H4 (cell line): ENCODE measurements at regions not wholly inside any gene's neighbourhood (a gene's known extent, or its start where the extent isn't known, plus 50 kb on each side); places are given as distances from the start of the nearest gene placed in this dataset.

Experiments
- DNase-seq: peaks from one replicate; pipeline ENCODE4 v3.0.0-alpha.2; 2015; ENCODE audit warnings: low spot score

DNA sequence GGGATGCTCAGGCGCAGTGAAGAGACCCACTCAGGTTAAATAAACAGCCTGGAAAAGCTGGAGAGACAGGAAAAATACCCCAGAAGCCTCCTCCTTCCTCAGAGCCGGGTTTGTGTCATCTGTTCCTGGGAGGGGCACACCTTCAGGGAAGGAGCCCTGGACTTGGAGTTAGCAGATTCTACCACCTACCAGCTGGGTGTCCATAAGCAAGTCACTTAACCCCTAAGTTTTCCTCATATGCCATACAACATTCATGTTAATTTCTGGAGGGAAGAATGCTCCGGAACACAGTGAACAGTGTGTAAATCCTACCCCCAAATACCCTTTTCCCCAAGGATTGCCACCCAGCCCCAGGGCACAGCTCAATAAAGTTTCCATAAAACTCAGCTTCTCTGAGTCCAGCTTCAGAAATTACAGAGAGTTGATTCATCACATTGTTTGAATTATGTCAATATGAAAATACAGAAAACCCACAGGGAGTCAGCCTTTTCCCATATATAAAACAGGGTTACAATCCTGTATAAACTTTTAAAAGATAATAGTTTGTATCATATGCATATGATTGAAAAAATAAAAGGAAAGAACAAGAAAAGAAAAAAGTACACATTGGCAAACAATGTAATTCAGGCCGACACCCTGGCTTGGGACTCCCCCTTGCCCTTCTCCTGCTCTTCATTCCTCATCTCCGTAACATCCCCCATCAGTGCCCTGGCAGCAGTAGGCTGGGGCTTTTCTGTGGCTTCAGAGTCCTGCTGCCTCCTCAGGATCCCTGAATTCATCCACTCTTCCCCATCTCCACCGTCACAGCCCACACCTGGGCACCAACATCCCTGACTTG lies 291.8 kb upstream of the USP24 start:
- no peak for DNase-seq

DNA sequence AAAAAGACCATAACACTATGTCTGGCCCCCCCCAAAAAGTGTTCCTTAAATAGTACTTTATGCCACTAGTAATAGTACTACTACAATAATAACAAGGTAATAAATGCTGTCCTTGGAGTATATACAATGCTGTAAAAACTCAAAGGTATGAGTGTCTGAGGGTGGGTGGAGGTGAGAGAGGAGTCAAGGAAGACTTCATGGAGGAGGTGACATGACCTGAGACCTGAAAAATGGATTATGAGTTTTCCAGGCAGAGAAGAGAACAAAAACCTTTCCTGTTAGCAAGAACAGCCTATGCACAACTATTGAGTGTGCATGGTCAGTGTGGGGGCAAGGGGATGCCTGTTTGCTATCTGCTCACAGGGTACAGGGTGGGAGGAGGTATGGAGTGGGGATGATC lies 290.2 kb upstream of the USP24 start:
- no peak for DNase-seq

DNA sequence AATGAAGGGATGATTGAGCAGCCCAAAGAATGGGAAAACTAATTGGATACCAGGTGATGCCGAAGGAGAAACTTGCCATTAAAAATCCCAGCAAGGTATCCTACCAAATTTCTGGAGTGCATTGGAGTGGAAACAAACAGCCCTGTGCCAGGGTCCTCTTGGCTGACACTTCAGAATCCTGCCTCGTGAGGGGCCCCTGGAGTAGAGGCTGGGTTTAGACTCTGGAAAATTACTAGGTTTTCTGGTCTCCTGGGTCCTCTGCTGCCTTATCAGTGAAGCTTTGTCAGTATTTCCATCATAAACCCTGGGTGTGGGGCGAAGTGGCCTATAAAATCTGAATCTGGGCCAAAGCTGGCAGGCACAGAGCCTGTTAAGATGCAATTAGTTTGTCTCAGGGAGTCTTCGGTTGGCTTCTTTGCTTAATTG lies 289.2 kb upstream of the USP24 start:
- no peak for DNase-seq

DNA sequence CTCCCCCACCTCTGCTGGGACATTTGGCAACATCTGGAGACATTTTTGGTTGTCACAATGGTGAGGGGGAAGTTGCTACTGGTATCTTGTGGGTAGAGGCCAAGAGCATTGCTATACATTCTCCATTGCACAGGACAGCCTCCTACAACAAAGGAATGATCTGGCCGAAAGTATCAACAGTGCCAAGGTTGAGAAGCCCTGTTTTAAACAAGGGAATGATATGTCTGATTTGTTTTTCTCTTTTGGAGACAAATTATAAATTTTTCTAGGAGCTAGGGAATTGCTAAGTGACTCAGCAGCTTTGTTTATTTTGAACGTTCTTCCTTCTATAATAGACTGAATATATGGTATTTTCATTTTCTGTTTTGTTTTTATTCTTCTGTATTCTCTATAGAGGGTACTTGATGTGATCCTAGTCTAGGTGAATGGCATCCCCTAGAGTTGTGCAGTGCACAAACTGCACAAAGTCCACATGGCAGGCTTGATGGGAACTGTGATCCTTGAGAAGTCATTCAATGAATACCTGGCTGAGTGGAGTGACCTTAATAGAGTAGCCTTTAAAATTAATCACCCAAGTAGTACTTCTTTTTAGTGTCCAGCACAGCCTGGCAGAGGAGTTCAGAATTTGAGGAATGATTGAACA lies 288.6 kb upstream of the USP24 start:
- DNase-seq, result no peak

DNA sequence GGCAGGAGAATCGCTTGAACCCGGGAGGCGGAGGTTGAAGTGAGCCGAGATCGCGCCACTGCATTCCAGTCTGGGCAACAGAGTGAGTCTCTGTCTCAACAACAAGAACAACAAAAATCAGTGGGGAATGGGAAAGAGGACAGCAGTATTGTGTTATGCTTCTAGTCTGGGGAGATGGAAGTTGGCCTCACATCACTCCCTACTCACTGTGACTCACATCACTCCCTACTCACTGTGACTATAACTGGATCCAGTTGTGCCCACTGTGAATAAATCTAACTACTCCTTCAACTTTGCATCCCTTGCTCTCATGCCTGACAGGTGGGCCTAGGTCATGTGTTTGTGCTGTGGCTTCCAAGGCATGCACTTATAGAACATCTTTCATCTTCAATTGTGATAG lies 285.4 kb upstream of the USP24 start:
- DNase-seq, result no peak

DNA sequence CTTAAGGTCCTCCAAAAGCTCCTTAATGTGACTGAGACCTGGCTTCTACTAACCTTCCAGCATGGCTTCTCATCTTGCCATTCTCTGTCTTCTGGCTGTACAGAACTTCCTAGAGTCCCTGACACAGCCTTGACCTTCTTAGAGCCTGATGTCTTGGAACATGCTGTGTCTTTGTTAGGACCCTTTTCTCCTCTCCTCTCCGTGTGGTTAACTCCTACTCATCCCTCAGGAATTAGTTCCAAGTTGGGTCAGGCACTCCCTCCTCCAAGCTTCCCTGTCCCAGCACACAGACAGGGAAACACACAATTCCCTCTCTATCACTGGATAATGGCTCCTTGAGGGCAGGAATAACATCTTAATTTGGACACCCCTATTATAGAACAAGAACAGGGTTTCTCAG lies 275.4 kb upstream of the USP24 start:
- no peak for DNase-seq

DNA sequence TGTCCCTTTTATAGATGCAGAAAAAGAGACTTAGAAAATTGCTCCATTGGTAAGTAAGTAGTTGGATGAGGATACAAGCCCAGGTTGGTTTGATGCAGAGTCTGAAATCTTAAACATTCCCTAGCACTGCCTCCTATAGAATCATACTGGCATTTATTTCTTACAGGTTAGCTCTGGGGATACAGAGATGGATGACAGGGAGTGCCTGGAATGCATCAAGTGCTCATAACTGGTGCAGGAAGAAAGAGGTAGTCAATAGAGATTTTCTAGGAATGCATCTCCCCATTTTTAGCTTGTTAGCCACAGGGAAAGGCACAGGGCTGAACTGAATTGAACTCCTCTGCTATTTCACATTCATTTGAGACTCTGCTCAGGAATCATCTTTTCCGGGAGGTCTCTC lies 269.0 kb upstream of the USP24 start:
- no peak for DNase-seq

DNA sequence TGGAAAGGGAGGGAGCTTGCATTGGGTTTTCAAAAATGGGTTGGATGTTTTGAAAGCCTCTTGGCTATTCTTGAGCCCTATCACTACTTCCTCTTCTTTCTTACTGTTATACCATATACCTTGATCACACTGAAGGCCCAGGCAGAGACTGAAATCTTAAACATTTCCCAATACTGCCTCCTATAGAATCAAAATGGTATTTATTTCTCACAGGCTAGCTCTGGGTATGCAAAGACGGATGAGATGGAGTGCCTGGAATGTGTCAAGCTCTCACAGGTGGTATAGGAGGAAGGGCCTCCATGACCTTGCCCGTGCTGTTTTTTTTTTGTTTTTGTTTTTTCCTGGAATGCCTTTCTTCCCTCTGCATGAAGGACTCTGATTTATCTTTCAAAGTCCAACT lies 268.4 kb upstream of the USP24 start:
- DNase-seq, result no peak

DNA sequence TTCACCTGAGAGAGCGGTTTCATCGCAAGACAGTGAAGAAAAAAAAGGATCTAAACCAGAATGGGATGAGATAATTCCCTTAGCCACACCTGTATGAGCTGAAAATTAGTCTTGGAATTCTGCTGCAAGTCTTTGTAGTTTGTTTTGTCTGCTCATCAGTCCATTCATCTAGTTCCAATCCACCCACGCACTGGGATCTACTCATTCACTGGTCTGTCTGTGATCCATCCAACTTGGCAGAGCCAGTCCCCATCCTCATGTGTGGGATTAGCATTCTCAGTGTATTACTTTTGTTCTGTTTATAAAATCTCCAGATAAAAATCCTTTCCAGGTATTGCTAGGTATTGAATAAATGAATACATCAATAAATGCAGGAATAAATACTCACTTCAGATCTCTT lies 266.5 kb upstream of the USP24 start:
- DNase-seq, result no peak

DNA sequence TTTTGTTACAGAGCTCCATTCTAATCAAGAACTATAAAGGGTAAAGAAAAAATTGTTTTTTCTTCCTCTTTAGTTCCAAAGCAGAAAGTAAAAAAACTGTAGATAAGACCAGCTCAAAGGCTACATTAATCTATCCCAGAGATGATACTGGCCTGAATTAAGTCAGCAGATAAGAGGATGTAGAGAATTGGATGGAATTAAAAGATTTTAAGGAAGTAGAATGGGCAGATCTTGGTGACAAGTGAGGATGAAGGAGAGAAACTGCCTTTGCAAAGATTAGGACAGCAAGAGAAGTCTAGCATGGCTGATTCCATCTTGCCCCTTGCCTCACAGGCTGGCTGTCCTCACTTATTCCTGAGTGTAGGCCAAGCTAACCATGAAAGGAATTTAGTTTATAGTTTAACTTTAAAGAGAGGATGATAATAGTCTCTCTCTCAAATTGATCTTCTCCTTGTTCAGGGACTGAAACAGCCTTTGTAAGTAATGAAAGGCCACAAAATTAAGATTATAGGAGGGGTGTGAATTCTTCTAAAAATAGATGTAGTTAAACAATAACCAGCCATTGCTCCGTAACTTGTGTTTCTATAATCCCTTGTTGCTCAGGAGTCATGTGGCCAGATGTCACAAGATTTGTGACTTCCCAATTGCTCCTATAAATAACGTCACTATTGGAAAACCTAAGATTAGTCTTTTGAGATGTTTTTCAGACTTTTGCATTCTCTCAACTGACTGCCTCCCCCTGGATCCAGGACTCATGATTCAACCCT lies 265.0 kb upstream of the USP24 start:
- no peak for DNase-seq

DNA sequence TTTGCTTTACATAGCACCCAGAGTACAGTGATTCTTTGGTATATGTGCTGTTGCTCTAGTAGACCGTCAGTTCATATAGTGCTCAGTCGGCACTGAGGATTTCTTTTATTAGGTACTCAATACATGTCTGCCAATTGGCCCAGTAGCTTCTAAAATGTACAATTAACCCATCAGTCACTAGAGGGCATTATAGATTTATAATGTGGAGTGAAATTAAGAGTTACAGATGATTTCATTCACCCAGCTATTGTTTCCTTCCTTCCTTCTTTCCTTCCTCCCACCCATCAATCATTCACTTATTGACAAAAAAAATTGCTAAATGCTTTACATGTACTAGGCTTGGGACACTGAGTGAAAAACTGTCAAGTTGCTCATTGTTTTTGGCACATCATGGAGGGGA lies 263.6 kb upstream of the USP24 start:
- peak; percentile 25 for DNase-seq

DNA sequence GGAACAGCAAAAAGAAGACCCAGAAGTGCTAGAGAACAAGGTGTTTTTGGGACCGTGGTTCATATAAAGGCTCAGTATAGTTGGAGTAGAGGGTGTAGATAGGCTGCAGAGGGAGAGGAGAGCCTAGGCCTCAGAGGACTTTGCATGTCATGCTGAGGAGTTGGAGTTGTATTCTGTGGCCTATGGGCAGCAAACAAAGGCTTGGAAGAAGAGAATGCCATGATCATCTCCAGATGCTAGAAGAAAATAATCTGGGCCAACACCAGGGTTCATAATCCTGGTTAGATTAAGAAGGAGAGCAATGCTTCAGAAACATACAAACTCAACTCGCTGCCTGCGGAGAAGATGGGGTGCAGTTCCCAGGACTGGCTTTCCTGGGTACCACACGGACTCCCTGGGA lies 262.8 kb upstream of the USP24 start:
- DNase-seq, result no peak

DNA sequence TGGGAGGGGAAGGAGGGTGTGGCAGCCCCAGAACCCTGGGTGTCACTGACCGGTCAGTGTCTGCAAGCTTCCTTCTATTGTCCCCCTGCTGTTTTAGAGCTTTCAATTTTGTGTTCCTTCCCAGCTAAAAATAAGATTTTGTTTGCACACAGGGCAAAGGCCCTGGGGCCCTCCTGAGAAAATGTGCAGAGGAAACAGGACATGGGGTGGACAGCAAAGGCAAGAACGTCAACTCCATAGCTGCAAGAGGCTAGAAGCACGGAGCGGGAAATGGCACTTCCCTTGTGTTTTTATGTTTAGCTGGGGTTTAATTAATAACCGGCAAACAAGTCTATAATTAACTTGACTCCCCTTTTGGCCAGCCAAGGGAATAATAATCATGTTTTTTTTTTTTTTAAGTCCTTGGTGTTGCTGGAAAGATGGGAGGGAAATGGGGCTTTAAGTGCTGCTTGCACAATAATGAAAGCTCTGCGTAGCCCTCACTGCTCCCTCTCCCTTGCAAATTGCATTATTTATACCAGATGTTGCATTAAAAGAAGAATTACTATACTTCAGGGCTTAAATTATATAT lies 261.4 kb upstream of the USP24 start:
- no peak for DNase-seq

DNA sequence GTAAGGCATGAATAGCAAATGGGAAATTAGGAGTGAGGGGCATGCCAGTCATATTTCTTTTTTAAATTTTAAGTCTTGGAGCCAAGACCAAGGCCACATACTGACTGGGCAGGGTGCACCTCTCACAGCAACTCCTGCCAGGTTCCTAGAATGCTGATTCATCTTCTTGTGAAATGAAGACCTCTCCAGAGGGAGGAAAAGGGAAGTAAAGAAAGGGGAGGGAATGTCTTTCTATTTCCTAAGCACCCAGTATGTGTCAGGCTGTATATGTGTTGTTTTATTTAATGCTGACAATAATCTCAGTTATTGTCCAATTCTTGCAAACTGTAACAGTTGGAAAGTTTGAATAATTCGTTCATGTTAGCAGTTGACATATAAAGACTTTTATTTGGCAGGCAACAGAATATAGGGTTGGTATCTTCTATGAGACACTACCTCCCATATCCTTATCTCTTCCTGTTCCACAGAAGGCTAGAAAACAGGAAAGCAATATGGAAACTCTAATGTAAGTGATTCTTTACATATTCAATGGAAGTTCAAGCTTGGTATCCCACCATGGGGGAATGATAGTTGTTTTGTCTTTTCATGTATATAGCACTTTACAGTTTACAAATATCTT lies 259.1 kb upstream of the USP24 start:
- no peak for DNase-seq

DNA sequence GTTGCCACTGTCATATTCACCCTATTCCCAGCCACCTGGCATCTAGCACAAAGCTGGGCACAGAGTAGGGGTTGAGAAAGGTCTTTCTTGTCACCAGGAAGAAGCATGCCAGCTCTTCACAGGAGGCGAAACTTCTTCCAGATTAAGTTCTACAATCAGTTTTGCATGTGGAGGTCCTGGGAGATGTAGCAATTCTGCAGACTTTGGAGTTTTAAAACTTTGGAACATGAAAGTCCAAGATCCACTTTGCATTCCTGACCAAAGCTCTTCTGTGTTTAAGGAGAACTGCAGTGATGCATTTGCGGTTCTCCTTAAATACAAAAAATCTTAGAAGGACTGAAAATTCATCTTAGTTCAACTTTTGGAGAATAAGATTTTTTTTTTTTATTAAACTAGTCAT lies 258.5 kb upstream of the USP24 start:
- DNase-seq, result no peak

DNA sequence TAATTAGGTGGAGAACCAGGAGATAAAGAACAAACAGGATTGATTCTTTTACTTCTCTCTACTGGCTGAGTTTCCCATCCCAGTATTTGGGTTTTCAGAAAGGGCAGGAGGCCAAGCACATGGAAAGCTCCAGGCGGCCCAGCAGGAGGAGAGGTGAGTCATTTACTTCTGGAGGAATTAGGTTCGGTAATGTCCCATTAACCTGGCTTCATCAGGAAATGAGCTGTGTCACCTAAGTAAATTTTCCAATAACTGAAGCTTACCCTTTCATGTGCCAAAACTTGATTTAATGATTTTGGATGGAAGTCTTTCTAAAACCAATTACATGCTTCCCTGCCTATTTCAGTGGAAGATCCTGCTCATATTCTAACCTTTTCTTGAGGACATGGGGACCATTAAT lies 257.6 kb upstream of the USP24 start:
- DNase-seq, result peak; percentile 39

DNA sequence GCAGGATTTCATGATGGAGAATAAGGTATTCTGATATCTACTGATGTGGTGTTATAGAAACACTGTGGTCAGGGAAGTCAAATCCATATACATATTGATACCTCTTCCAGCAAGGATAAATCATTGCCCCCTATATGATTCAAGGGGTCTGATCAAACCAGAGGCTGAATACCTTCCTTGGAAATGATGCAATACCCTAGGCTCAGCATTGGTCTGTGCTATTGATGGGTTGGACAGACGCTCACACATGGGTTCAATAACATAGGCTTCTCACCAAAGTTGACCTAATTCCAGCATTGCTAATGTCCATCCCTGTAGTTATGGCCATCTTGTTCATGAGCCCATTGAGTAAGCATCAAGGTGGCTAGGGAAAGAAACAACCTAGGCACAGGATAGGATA lies 257.0 kb upstream of the USP24 start:
- DNase-seq, result no peak

DNA sequence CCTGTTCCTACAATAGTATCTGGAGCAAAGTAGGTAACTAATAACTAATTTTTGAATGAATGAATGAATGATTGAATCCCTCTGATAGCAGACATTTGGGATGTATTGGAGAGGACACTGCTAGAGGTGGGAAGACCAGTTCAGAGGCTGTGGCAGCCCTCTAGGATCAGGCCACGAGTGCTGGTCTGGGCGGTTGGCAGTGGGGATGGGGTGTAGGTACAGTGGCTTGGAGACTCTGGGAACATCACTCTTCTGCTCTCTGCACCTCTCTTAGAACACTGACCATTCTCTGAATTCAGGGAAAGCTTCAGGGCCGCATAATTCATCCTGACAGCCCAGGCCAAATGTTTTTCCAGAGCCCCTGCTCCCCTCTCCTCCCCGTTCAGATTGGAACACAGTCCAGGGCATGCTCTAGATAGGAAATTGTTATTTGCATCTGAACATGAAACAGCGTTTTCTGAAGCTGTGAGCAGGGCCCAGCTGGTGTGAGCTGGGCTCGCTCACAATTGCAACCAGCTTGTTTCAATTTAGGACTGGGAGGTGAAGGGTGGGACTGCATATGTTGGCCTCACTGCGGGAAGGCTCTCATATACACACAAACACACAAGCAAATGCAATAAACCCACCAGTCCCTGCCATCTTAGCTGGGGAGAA lies 253.1 kb upstream of the USP24 start:
- no peak for DNase-seq

DNA sequence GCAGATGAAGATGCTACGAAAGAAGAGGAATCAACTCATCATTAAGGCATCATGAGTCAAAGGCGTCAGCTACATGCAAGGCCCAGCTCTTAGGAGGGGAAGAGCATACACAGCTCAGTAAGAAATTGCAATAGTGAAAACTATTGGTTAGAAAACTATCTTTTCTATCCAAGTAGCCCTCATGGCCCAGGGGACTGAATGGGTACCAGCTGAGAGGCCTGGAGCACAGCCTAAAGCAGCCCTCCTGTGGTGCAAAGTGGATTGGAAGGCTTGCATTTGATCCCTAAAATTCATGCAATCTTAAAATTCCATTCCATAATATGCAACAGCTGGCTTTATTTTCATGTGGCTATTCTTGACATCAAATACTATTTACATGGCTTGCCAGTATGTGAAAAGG lies 251.8 kb upstream of the USP24 start:
- DNase-seq, result no peak

DNA sequence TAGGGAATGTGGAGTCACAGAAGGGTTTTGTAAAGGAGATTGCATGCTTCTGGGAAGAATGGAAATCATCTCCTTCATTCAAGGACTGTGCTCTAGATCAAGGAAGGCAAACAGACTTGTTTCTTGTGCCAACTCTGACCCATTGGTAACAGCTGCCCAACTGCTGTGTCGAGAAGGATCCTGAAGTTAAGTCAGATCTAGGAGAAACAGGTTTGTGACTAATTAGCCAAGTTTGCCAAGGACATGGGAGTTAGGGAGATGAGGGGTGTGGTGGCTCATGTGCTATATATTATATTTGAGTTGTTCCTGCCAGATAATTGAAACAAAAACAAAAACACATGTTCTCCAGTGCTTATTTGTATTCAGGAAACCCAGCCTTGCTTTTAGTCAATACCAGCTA lies 251.2 kb upstream of the USP24 start:
- DNase-seq, result no peak

DNA sequence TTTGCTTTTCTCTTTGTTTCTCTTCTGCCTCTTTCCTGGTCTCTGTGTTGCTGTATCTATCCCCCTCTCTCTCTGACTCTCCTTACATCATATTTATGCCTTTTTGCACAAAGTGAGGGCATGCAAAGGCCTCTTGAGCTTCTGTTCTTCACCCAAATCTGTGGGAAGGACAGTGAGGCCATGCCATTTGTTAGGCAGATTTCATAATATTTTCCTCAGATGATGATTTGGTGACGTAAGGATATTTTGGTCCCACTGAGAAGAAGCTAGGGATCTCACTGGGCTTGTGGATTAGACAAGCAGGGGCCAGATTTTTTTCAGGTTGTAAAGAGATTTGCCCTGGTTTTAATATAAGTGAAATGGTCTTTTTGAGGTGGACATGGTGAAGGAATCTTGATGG lies 249.4 kb upstream of the USP24 start:
- no peak for DNase-seq
